ENCODE measurements at regions not wholly inside any gene's neighbourhood (a gene's known extent, or its start where the extent isn't known, plus 50 kb on each side); places are given as distances from the start of the nearest gene placed in this dataset.

- no peak for FAIRE-seq
Measured at GRCh38 chr2:120956486-120957156, 221.0 kb downstream of the GLI2 start.

DNA sequence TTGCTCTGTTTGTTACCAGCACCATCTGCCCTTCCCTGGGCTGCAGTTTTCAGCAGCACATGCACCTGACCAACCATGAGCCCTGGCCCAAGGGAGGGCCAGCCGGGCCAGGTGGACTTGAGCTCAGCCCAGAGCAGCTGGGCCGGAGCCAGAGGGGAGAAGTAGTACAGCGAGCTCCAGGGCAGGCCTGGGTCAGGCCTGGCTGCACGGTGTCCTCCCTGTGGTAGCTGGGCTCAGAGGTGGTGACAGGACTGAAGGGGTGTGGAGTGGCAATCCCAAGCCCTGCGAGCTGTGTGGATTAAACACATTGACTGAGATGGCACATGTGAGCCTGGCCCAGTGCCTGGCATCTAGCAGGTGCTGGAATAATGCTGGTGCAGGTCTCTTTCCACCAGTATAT is 222.2 kb downstream of the GLI2 start:
- FAIRE-seq = no peak

DNA sequence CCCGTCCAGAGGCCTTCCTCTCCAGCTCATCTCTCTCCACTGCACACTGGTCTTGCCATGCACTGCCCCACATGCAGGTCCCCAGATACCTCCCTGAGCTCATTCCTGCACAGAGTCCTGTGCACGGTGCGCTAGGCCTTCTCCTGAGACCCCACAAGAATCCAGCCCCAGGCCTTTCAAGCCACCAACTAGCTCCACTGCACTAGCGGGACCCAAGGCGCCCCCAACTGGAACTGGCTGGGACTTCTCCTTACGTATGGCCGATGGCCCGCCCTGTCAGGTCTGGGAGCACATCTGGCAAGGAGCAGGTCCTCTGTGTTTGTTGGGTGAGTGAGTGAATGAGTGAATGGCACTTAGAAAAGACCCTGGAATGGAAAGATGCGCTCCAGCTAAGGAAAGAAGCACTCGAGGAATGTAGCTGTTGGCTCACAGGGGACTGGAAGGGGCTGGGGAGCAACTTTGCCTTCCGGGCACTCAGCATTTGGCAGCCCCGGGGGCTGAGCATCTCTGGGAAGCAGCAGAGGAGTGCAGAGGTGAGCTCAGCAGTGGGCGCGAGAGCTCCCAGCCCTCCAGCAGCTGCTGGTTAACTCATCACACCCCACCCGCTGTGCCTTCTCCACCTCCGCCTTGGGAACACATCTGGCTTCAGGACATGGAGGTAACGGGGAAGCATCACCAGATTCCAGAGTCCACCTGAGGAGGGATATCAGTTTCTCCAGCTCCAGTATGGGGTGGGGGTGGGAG is 223.1 kb downstream of the GLI2 start:
- FAIRE-seq = no peak

GRCh38 chr2:120959426-120959825 is 223.8 kb downstream of the GLI2 start:
- no peak for FAIRE-seq

- FAIRE-seq = no peak
Measured at GRCh38 chr2:120960770-120961366, 225.2 kb downstream of the GLI2 start.

- FAIRE-seq = no peak
Measured at GRCh38 chr2:120961396-120961795, 225.7 kb downstream of the GLI2 start.

GRCh38 chr2:120963997-120964705 is 228.5 kb downstream of the GLI2 start:
- FAIRE-seq = no peak

GRCh38 chr2:120964819-120965218 is 229.2 kb downstream of the GLI2 start:
- FAIRE-seq = no peak

- no peak for FAIRE-seq
Measured at GRCh38 chr2:120966510-120967254, 231.0 kb downstream of the GLI2 start.

- no peak for FAIRE-seq
Measured at GRCh38 chr2:120968307-120969015, 232.8 kb downstream of the GLI2 start.

GRCh38 chr2:120969613-120970355 is 234.1 kb downstream of the GLI2 start:
- no peak for FAIRE-seq

GRCh38 chr2:120971866-120972265 is 236.2 kb downstream of the GLI2 start:
- no peak for FAIRE-seq

DNA sequence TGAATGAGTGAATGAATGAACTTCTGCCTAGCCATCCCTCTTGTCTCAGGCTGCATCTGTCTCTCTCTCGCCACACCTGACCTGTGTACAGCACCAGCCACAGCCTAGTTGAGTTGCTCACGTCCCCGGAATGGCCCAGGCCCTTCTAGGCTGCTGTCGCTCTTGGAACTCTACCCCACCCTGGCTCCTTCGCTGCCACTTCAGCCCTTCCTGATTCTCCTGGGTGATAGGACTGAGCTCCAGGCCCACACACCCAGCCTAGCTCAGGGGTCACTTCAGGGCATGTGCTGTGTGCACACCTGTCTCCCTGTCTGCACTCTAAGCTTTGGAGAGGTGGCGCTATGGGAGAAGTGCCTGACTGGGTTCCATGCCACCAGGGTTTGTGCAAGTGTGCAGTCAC is 236.6 kb downstream of the GLI2 start:
- no peak for FAIRE-seq

DNA sequence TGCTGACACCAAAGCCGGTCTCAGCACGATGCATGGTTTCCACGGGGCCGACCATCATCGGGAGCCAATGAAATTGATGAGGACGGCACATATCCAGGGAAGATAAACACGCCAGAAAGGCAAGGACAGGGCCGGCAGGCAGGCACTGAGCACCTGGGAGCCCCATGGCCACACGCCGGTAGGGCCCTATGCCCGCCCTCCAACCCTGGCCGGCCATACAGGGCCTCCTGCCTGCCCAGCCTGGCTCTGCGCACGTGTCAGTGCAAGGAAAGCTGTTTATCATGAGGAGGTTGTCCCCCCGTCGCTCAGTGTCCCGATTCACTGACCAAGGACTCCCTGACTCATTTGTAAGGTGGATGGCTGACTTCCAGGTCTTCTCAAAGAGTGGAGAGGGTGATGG is 237.5 kb downstream of the GLI2 start:
- no peak for FAIRE-seq

GRCh38 chr2:120974950-120975349 is 239.3 kb downstream of the GLI2 start:
- FAIRE-seq = no peak

- no peak for FAIRE-seq
Measured at GRCh38 chr2:120976501-120977307, 241.0 kb downstream of the GLI2 start.

GRCh38 chr2:120977582-120978358 is 242.1 kb downstream of the GLI2 start:
- FAIRE-seq = no peak

DNA sequence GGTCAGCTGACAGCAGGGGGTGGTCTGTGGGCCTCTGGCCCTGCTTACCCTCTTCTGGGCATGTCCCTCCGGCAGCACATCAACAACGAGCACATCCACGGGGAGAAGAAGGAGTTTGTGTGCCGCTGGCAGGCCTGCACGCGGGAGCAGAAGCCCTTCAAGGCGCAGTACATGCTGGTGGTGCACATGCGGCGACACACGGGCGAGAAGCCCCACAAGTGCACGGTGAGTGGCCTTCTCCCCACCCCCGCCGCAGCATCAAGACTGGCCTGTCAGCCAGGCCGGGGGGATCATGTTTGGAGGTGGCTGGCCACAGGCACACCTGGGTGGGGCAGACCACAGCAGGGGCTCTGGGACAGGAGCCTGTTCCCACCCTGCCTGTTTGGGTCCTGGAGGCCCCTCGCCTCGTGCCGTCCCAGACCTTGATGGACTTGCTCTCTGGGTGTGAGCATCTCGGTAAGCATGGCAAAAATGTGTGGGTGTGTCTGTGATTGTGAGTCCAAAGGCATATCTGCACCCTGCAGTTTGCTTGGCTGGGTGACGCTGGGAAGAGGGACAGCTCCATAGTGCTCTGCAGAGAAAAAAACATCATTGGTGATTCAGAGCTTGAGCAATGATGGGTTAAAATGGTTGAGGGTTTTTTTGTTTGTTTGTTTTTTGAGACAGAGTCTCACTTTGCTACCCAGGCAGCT is 242.8 kb downstream of the GLI2 start:
- no peak for FAIRE-seq

DNA sequence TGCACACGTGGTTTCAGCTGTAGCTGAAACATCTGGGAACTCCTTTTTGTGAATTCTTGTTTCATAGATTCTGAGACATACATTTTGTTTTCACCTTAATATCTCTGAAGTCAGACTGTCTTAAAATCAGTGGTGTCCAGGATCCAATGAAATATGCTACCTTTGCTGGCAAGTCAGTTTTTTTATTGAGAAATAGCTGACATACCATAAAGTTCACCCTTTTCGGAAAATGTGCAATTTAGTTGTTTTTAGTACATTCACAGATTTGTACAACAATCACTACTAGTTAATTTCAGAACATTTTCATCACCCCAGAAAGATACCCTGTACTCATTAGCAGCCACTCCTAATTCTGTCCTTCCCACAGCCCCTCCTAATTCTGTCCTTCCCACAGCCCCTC is 243.7 kb downstream of the GLI2 start:
- no peak for FAIRE-seq

All from G401.6 (cell line).